ENCODE measurements at regions not wholly inside any gene's neighbourhood (a gene's known extent, or its start where the extent isn't known, plus 50 kb on each side); places are given as distances from the start of the nearest gene placed in this dataset.

DNA sequence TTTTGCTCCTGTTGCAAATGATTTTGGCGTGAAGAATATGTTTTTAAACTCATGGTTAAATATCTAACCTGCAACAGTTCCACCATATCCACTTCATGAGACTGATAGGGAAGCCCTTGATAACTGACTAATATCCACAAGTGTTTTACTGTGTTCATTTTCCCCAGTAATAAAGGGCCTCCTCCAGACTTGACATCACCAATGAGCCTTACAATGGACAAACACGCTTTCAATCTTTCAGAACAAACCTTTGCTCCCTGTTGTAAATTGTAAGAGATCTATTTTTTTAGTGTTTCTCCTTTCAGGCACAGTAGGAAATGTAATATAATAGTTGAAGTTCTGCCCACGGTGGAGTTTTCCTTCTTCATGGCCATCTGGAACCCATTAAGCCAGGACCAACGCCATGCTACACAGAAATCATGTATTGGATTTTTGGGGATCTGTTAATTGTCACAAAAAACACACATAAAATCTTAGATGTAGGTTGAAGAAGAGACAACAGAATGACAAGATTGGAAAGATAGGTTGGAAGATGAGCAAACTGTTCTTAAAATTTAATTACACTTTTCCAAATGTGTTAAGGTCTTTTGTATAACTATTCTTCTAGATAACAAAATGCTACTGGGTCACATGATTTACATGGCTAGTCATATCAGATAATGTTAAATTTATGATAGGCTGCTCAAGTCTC is 1030.1 kb downstream of the FSTL5 start:
- TF ChIP-seq, protein P1, sequence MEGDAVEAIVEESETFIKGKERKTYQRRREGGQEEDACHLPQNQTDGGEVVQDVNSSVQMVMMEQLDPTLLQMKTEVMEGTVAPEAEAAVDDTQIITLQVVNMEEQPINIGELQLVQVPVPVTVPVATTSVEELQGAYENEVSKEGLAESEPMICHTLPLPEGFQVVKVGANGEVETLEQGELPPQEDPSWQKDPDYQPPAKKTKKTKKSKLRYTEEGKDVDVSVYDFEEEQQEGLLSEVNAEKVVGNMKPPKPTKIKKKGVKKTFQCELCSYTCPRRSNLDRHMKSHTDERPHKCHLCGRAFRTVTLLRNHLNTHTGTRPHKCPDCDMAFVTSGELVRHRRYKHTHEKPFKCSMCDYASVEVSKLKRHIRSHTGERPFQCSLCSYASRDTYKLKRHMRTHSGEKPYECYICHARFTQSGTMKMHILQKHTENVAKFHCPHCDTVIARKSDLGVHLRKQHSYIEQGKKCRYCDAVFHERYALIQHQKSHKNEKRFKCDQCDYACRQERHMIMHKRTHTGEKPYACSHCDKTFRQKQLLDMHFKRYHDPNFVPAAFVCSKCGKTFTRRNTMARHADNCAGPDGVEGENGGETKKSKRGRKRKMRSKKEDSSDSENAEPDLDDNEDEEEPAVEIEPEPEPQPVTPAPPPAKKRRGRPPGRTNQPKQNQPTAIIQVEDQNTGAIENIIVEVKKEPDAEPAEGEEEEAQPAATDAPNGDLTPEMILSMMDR (conservative IDR thresholded peaks at IDR 0.05; ENCODE audit: low read depth, low read length) = no peak
- no peak for TF ChIP-seq EZH2 (IDR thresholded peaks at IDR 0.05; ENCODE audit: low read length, unreplicated experiment)
- TF ChIP-seq EZH2phosphoT487 (IDR thresholded peaks at IDR 0.05; ENCODE audit: borderline replicate concordance, low read length) = no peak

All from PC-3 (cell line).